ENCODE measurements at regions not wholly inside any gene's neighbourhood (a gene's known extent, or its start where the extent isn't known, plus 50 kb on each side); places are given as distances from the start of the nearest gene placed in this dataset.

GRCh38 chr1:4894566-4894965 lies 240.2 kb downstream of the AJAP1 start:
- H3K27me3 ChIP-seq (ENCODE audit: control insufficient read depth, low read length) = no peaks in the 10 kb centered on the region
- H3F3A ChIP-seq (ENCODE audit: control insufficient read depth, insufficient read depth) = no peaks in the 10 kb centered on the region

DNA sequence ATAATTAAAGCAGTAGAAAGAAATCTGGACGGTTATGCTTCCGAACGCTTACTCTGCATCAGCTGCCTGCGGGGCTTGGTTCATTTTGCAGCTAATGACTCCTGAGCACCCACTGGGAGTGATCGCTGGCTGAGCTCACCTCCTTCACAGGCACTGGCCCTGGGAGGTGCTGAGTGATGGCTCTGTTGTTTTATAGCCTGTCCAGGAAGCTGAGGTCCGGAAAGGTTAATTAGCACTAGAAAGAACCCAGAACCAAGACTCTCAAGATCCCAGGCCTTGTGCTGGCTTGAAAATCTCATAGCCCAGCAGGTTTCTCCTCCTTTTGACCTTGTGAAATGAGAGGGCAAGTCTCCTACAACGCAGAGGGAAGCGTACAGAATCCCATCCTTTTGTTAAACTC lies 226.2 kb downstream of the AJAP1 start:
- no peaks in the 10 kb centered on the region; the same call in 1 of the 2 replicates for H3K27me3 ChIP-seq (ENCODE audit: control insufficient read depth, low read length)
- H3K9me3 ChIP-seq (ENCODE audit: control insufficient read depth, insufficient read depth, low read length) = no peaks in the 10 kb centered on the region
- H3K36me3 ChIP-seq (ENCODE audit: control insufficient read depth, low read length) = no peaks in the 10 kb centered on the region
- no peak overlapping the region for H3K27ac ChIP-seq (ENCODE audit: low read depth, low read length)
- H3K9me2 ChIP-seq (replicated peaks; ENCODE audit: control insufficient read depth, low read length) = no peaks in the 10 kb centered on the region
- no peaks in the 10 kb centered on the region for H4K20me1 ChIP-seq (ENCODE audit: control insufficient read depth, insufficient read depth, low read depth, low read length)
- TF ChIP-seq EZH2phosphoT487 (IDR thresholded peaks at IDR 0.05; ENCODE audit: borderline replicate concordance, low read length) (no peak), CTCF (IDR thresholded peaks at IDR 0.05; ENCODE audit: low read depth, low read length, poor library complexity, severe bottlenecking) (no peak)
- no peak overlapping the region for H3K4me2 ChIP-seq (ENCODE audit: low read length)
- no peak overlapping the region for H3K4me3 ChIP-seq (ENCODE audit: low read length)
- no peaks in the 10 kb centered on the region for H3F3A ChIP-seq (ENCODE audit: control insufficient read depth, insufficient read depth)
- H3K79me2 ChIP-seq (ENCODE audit: control insufficient read depth, low read length) = no peaks in the 10 kb centered on the region
- H3K4me1 ChIP-seq (ENCODE audit: control insufficient read depth, low read length) = no peaks in the 10 kb centered on the region

More at GRCh38 chr1:4894566-4894965, 240.2 kb downstream of the AJAP1 start:
- no peak overlapping the region for H3K4me3 ChIP-seq (ENCODE audit: low read length)
- H3K27ac ChIP-seq (ENCODE audit: low read depth, low read length) = no peak overlapping the region
- no peaks in the 10 kb centered on the region for H3K4me1 ChIP-seq (ENCODE audit: control insufficient read depth, low read length)
- no peaks in the 10 kb centered on the region for H4K20me1 ChIP-seq (ENCODE audit: control insufficient read depth, insufficient read depth, low read depth, low read length)
- no peak overlapping the region for H3K4me2 ChIP-seq (ENCODE audit: low read length)
- H3K79me2 ChIP-seq (ENCODE audit: control insufficient read depth, low read length) = no peaks in the 10 kb centered on the region
- no peaks in the 10 kb centered on the region for H3K9me2 ChIP-seq (replicated peaks; ENCODE audit: control insufficient read depth, low read length)
- no peaks in the 10 kb centered on the region for H3K36me3 ChIP-seq (ENCODE audit: control insufficient read depth, low read length)
- no peaks in the 10 kb centered on the region for H3K9me3 ChIP-seq (ENCODE audit: control insufficient read depth, insufficient read depth, low read length)
- TF ChIP-seq EZH2phosphoT487 (IDR thresholded peaks at IDR 0.05; ENCODE audit: borderline replicate concordance, low read length) (no peak), CTCF (IDR thresholded peaks at IDR 0.05; ENCODE audit: low read depth, low read length, poor library complexity, severe bottlenecking) (no peak)

GRCh38 chr1:4877426-4877825 lies 223.0 kb downstream of the AJAP1 start:
- Histone ChIP-seq H3K27me3 (ENCODE audit: control insufficient read depth, low read length) (no peaks in the 10 kb centered on the region), H3K9me2 (replicated peaks; ENCODE audit: control insufficient read depth, low read length) (no peaks in the 10 kb centered on the region), H3K4me2 (ENCODE audit: low read length) (no peak overlapping the region), H3K27ac (ENCODE audit: low read depth, low read length) (no peak overlapping the region), H3K36me3 (ENCODE audit: control insufficient read depth, low read length) (no peaks in the 10 kb centered on the region), H4K20me1 (ENCODE audit: control insufficient read depth, insufficient read depth, low read depth, low read length) (no peaks in the 10 kb centered on the region), H3K4me1 (ENCODE audit: control insufficient read depth, low read length) (no peaks in the 10 kb centered on the region), H3K4me3 (ENCODE audit: low read length) (no peak overlapping the region), H3F3A (ENCODE audit: control insufficient read depth, insufficient read depth) (no peaks in the 10 kb centered on the region), H3K79me2 (ENCODE audit: control insufficient read depth, low read length) (no peaks in the 10 kb centered on the region), H3K9me3 (ENCODE audit: control insufficient read depth, insufficient read depth, low read length) (no peaks in the 10 kb centered on the region)
- TF ChIP-seq EZH2phosphoT487 (IDR thresholded peaks at IDR 0.05; ENCODE audit: borderline replicate concordance, low read length) (no peak), CTCF (IDR thresholded peaks at IDR 0.05; ENCODE audit: low read depth, low read length, poor library complexity, severe bottlenecking) (no peak)

GRCh38 chr1:4871373-4871772 lies 217.0 kb downstream of the AJAP1 start:
- H3K4me1 ChIP-seq (ENCODE audit: control insufficient read depth, low read length) = no peaks in the 10 kb centered on the region
- TF ChIP-seq EZH2phosphoT487 (IDR thresholded peaks at IDR 0.05; ENCODE audit: borderline replicate concordance, low read length) (no peak), CTCF (IDR thresholded peaks at IDR 0.05; ENCODE audit: low read depth, low read length, poor library complexity, severe bottlenecking) (no peak)
- H3K79me2 ChIP-seq (ENCODE audit: control insufficient read depth, low read length) = no peaks in the 10 kb centered on the region
- H3K4me2 ChIP-seq (ENCODE audit: low read length) = no peak overlapping the region
- H3K27me3 ChIP-seq (ENCODE audit: control insufficient read depth, low read length) = no peaks in the 10 kb centered on the region
- H3K9me3 ChIP-seq (ENCODE audit: control insufficient read depth, insufficient read depth, low read length) = no peaks in the 10 kb centered on the region
- H3K4me3 ChIP-seq (ENCODE audit: low read length) = no peak overlapping the region
- H4K20me1 ChIP-seq (ENCODE audit: control insufficient read depth, insufficient read depth, low read depth, low read length) = no peaks in the 10 kb centered on the region
- no peak overlapping the region for H3K27ac ChIP-seq (ENCODE audit: low read depth, low read length)
- H3K9me2 ChIP-seq (replicated peaks; ENCODE audit: control insufficient read depth, low read length) = no peaks in the 10 kb centered on the region
- H3F3A ChIP-seq (ENCODE audit: control insufficient read depth, insufficient read depth) = no peaks in the 10 kb centered on the region
- no peaks in the 10 kb centered on the region for H3K36me3 ChIP-seq (ENCODE audit: control insufficient read depth, low read length)

Data from DOHH2 (cell line).